Fibroblast of lung (primary cell): ENCODE measurements at regions not wholly inside any gene's neighbourhood (a gene's known extent, or its start where the extent isn't known, plus 50 kb on each side); places are given as distances from the start of the nearest gene placed in this dataset.

Experiments
- DNase-seq, 2 donors: peaks; one replicate each; pipeline versions ENCODE4 v3.0.0 to v3.0.0-alpha.2; 2010; ENCODE audit warnings: low read depth in 2 of 2
- H2AFZ ChIP-seq: 2 replicates; pipeline ENCODE4 v1.5.1; 2012; ENCODE audit warnings: low read length, control low read depth, inconsistent platforms
- H3K27ac ChIP-seq: 2 replicates; pipeline ENCODE4 v1.5.1; 2011; ENCODE audit warnings: low read length, control low read depth; ENCODE audit not compliant: insufficient read depth
- H3K27me3 ChIP-seq: 2 replicates; pipeline ENCODE4 v1.5.1; 2011; ENCODE audit warnings: mild to moderate bottlenecking, low read length; ENCODE audit not compliant: control insufficient read depth, insufficient read depth
- H3K36me3 ChIP-seq: 2 replicates; pipeline ENCODE4 v1.5.1; 2011; ENCODE audit warnings: low read length; ENCODE audit not compliant: control insufficient read depth, insufficient read depth
- H3K4me1 ChIP-seq: 2 replicates; pipeline ENCODE4 v1.5.1; 2011; ENCODE audit warnings: low read length; ENCODE audit not compliant: control insufficient read depth, insufficient read depth; ENCODE audit errors: extremely low read depth
- H3K4me2 ChIP-seq: 2 replicates; pipeline ENCODE4 v1.5.1; 2011; ENCODE audit warnings: low read length, control low read depth; ENCODE audit not compliant: insufficient read depth; ENCODE audit errors: extremely low read depth
- H3K4me3 ChIP-seq, 4 experiments: fragments of 200-600 bp in 1 of 4; sonication (generic) in 1 of 4; replicated peaks in 1 of 4; 2 replicates each; pipeline ENCODE4 v1.5.1; 2011 to 2016; ENCODE audit warnings: low read length in 4 of 4, low read depth in 3 of 4, mild to moderate bottlenecking in 3 of 4, control low read depth in 2 of 4, inconsistent platforms in 1 of 4, mixed read lengths in 1 of 4; ENCODE audit not compliant: insufficient read depth in 1 of 4; ENCODE audit errors: control extremely low read depth in 1 of 4
- H3K79me2 ChIP-seq: 2 replicates; pipeline ENCODE4 v1.5.1; 2012; ENCODE audit warnings: mild to moderate bottlenecking, low read length, inconsistent platforms; ENCODE audit not compliant: control insufficient read depth, insufficient read depth
- H3K9ac ChIP-seq: 2 replicates; pipeline ENCODE4 v1.5.1; 2011; ENCODE audit warnings: mild to moderate bottlenecking, low read length, control low read depth; ENCODE audit not compliant: insufficient read depth
- H3K9me3 ChIP-seq: 2 replicates; pipeline ENCODE4 v1.5.1; 2012; ENCODE audit warnings: low read depth, low read length; ENCODE audit not compliant: control insufficient read depth, insufficient read depth
- H4K20me1 ChIP-seq: 2 replicates; pipeline ENCODE4 v1.5.1; 2011; ENCODE audit warnings: low read length; ENCODE audit not compliant: control insufficient read depth, insufficient read depth; ENCODE audit errors: extremely low read depth
- EZH2 ChIP-seq: IDR thresholded peaks from 2 replicates; pipeline ENCODE4 v1.5.1; 2012; ENCODE audit warnings: low read length, control low read depth, mild to moderate bottlenecking; ENCODE audit errors: missing control alignments
- TF ChIP-seq, protein P1 (sequence below), 2 donors: IDR thresholded peaks in 1 of 2; conservative IDR thresholded peaks in 1 of 2; 1 replicate in 1 of 2; 2 replicates in 1 of 2; pipeline ENCODE4 v1.5.1; 2011 to 2012; ENCODE audit warnings: low read length in 2 of 2, control low read depth in 1 of 2, inconsistent platforms in 1 of 2, low read depth in 1 of 2, mild to moderate bottlenecking in 1 of 2

DNA sequence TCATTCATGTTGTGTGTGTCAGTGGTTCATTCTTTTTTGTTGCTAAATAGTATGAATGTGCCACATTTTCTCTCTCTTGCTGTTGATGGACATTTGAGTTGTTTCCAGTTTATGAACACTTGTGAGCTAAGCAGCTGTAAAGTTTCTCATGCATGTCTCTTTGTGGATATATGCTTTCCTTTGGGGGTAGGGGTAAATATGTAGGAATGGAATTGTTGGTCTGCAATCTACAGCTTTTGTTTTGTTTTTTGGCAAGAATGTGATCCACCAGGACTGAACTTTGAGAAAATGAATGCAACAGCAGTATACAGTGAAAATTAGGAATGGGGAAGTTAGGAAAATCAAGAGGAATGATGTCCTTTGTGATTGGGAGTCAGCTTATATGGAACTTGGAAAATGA, 226.3 kb downstream of the CDCA7 start:
- no peaks in the 10 kb centered on the region for H3K9me3 ChIP-seq
- TF ChIP-seq EZH2, result no peak
- TF ChIP-seq, protein P1, sequence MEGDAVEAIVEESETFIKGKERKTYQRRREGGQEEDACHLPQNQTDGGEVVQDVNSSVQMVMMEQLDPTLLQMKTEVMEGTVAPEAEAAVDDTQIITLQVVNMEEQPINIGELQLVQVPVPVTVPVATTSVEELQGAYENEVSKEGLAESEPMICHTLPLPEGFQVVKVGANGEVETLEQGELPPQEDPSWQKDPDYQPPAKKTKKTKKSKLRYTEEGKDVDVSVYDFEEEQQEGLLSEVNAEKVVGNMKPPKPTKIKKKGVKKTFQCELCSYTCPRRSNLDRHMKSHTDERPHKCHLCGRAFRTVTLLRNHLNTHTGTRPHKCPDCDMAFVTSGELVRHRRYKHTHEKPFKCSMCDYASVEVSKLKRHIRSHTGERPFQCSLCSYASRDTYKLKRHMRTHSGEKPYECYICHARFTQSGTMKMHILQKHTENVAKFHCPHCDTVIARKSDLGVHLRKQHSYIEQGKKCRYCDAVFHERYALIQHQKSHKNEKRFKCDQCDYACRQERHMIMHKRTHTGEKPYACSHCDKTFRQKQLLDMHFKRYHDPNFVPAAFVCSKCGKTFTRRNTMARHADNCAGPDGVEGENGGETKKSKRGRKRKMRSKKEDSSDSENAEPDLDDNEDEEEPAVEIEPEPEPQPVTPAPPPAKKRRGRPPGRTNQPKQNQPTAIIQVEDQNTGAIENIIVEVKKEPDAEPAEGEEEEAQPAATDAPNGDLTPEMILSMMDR (conservative IDR thresholded peaks at IDR 0.05 in 1 of 2, IDR thresholded peaks at IDR 0.05 in 1 of 2; ENCODE audit: low read depth in 1 of 2, low read length in 2 of 2), result no peak
- no peak overlapping the region for H3K9ac ChIP-seq
- no peaks in the 10 kb centered on the region for H3K79me2 ChIP-seq
- H4K20me1 ChIP-seq, result no peaks in the 10 kb centered on the region
- no peak for DNase-seq
- no peak overlapping the region for H2AFZ ChIP-seq
- H3K4me1 ChIP-seq, result no peaks in the 10 kb centered on the region
- no peaks in the 10 kb centered on the region for H3K36me3 ChIP-seq
- no peak overlapping the region for H3K27ac ChIP-seq
- H3K4me3 ChIP-seq, result no peak overlapping the region
- no peak overlapping the region for H3K4me2 ChIP-seq
- H3K27me3 ChIP-seq, result peaks cover 4% of the 10 kb centered on the region

DNA sequence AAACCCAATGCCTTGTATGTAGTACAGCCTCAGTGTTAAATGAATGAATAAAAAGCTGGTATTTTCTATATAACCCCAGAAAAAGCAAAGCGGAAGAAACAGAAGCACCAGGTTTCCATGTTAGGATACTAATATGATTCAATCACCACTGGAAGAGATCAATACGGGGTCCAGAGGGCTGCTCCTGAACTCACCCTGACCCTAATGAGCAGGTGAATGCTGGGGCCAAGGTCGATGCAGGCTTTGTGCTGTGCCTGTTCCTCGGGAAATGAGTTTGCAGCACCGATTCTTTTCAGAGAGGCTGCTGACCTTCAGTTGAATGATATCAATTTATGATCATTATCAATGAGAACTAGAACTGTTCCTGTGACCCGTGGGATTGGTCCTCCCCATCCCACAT, 228.5 kb downstream of the CDCA7 start:
- Histone ChIP-seq H3K4me3 (no peak overlapping the region), H4K20me1 (no peaks in the 10 kb centered on the region), H3K4me1 (no peaks in the 10 kb centered on the region), H3K9ac (no peak overlapping the region), H3K27ac (no peak overlapping the region), H3K79me2 (no peaks in the 10 kb centered on the region), H2AFZ (no peak overlapping the region), H3K36me3 (no peaks in the 10 kb centered on the region), H3K27me3 (peaks cover 4% of the 10 kb centered on the region), H3K4me2 (no peak overlapping the region), H3K9me3 (no peaks in the 10 kb centered on the region)
- DNase-seq, result no peak
- TF ChIP-seq, protein P1 (conservative IDR thresholded peaks at IDR 0.05 in 1 of 2, IDR thresholded peaks at IDR 0.05 in 1 of 2; ENCODE audit: low read depth in 1 of 2, low read length in 2 of 2), result no peak
- TF ChIP-seq EZH2, result no peak

- no peaks in the 10 kb centered on the region for H3K4me1 ChIP-seq
- no peaks in the 10 kb centered on the region for H3K36me3 ChIP-seq
- no peak overlapping the region for H3K4me3 ChIP-seq
These were observed 229.3 kb downstream of the CDCA7 start for GRCh38 chr2:173584000-173584399.

More at GRCh38 chr2:173584000-173584399, 229.3 kb downstream of the CDCA7 start:
- no peaks in the 10 kb centered on the region for H3K9me3 ChIP-seq
- H3K9ac ChIP-seq, result no peak overlapping the region
- no peak overlapping the region for H3K27ac ChIP-seq
- no peak overlapping the region for H3K4me2 ChIP-seq
- no peaks in the 10 kb centered on the region for H4K20me1 ChIP-seq
- no peak for TF ChIP-seq EZH2
- TF ChIP-seq, protein P1 (conservative IDR thresholded peaks at IDR 0.05 in 1 of 2, IDR thresholded peaks at IDR 0.05 in 1 of 2; ENCODE audit: low read depth in 1 of 2, low read length in 2 of 2), result no peak
- H3K79me2 ChIP-seq, result no peaks in the 10 kb centered on the region
- H2AFZ ChIP-seq, result no peak overlapping the region
- no peak for DNase-seq
- peaks cover 4% of the 10 kb centered on the region for H3K27me3 ChIP-seq
